PC-3 (cell line): ENCODE measurements at regions not wholly inside any gene's neighbourhood (a gene's known extent, or its start where the extent isn't known, plus 50 kb on each side); places are given as distances from the start of the nearest gene placed in this dataset.

Experiments used
- ATAC-seq: fragments of 200-7000 bp; cut with Tn5 transposase; 2 replicates; pipeline ENCODE4 v1.9.1; 2020; ENCODE audit warnings: mild to moderate bottlenecking, moderate library complexity
- BruUV-seq: library from RNA; stranded (reverse); fragments of 400-500 nt; replicated peaks from 2 replicates; lab custom pipeline; 2021; lab: Mats Ljungman, UMichigan
- CTCF ChIA-PET: fragments of 300-600 bp; sonication (Branson Sonifier 250); formaldehyde crosslinking; loops from one replicate; lab custom pipeline; 2022; ENCODE audit warnings: antibody characterized with exemption; lab: Charles Lee
- POLR2A ChIA-PET: fragments of 300-600 bp; sonication (Branson Sonifier 250); formaldehyde crosslinking; loops from one replicate; lab custom pipeline; 2022; ENCODE audit warnings: antibody characterized with exemption; ENCODE audit not compliant: unreplicated experiment; lab: Charles Lee
- DNase-seq: peaks from one replicate; pipeline ENCODE4 v3.0.0-alpha.2; 2015
- H2AFZ ChIP-seq: fragments of 300-600 bp; sonication (generic); 2 replicates; pipeline ENCODE4 v1.6.0; 2016; ENCODE audit warnings: antibody characterized with exemption, low read length
- H3F3A ChIP-seq: fragments of 300-600 bp; sonication (generic); one replicate; pipeline ENCODE4 v1.6.0; 2017; ENCODE audit warnings: antibody characterized with exemption, low read length, control low read depth, mild to moderate bottlenecking; ENCODE audit not compliant: unreplicated experiment
- H3K27ac ChIP-seq: fragments of 300-600 bp; sonication (generic); 2 replicates; pipeline ENCODE4 v1.5.1; 2016; ENCODE audit warnings: mild to moderate bottlenecking, low read length
- H3K27me3 ChIP-seq: fragments of 300-600 bp; sonication (generic); 2 replicates; pipeline ENCODE4 v1.6.1; 2016; ENCODE audit warnings: low read length, mixed read lengths
- H3K36me3 ChIP-seq: fragments of 300-600 bp; sonication (generic); 2 replicates; pipeline ENCODE4 v1.6.1; 2016; ENCODE audit warnings: low read depth, mixed run types, low read length, mixed read lengths
- H3K4me1 ChIP-seq: fragments of 300-600 bp; sonication (generic); 2 replicates; pipeline ENCODE4 v1.5.1; 2016; ENCODE audit warnings: low read length; ENCODE audit not compliant: insufficient read depth
- H3K4me2 ChIP-seq: fragments of 300-600 bp; sonication (generic); 2 replicates; pipeline ENCODE4 v1.6.0; 2016; ENCODE audit warnings: low read length
- H3K4me3 ChIP-seq: fragments of 300-600 bp; sonication (generic); 2 replicates; pipeline ENCODE4 v1.5.1; 2016; ENCODE audit warnings: mild to moderate bottlenecking, low read length, mixed read lengths
- H3K79me2 ChIP-seq: fragments of 300-600 bp; sonication (generic); 2 replicates; pipeline ENCODE4 v1.6.1; 2017; ENCODE audit warnings: low read length, mixed read lengths
- H3K9ac ChIP-seq: fragments of 300-600 bp; sonication (generic); 2 replicates; pipeline ENCODE4 v1.6.0; 2016; ENCODE audit warnings: mild to moderate bottlenecking, low read length
- H3K9me2 ChIP-seq: fragments of 300-600 bp; sonication (generic); replicated peaks from 2 replicates; pipeline ENCODE4 v1.6.1; 2016; ENCODE audit warnings: mixed run types, low read length, mixed read lengths
- H3K9me3 ChIP-seq: fragments of 300-600 bp; sonication (generic); 2 replicates; pipeline ENCODE4 v1.6.1; 2016; ENCODE audit warnings: low read length, mixed read lengths
- H4K20me1 ChIP-seq: fragments of 300-600 bp; sonication (generic); 2 replicates; pipeline ENCODE4 v1.6.1; 2016; ENCODE audit warnings: low read length, mixed read lengths
- CTCF ChIP-seq: fragments of 300-600 bp; sonication (generic); conservative IDR thresholded peaks from 2 replicates; pipeline ENCODE4 v1.5.1; 2017; ENCODE audit warnings: antibody characterized with exemption, low read depth, mild to moderate bottlenecking, low read length
- EZH2 ChIP-seq: fragments of 300-600 bp; sonication (generic); IDR thresholded peaks from one replicate; pipeline ENCODE4 v1.6.1; 2017; ENCODE audit warnings: antibody characterized with exemption, mild to moderate bottlenecking, low read length; ENCODE audit not compliant: unreplicated experiment
- EZH2phosphoT487 ChIP-seq: fragments of 300-600 bp; sonication (generic); IDR thresholded peaks from 2 replicates; pipeline ENCODE4 v1.6.1; 2018; ENCODE audit warnings: mild to moderate bottlenecking, antibody characterized with exemption, low read length, borderline replicate concordance
- intact Hi-C: fragments of 100-400 bp; cut with micrococcal nuclease; formaldehyde crosslinking; loops from 2 replicates; pipeline ENCODE4 v1.9.0; 2023

GRCh38 chr4:89562746-89563145, 255.1 kb upstream of the GPRIN3 start:
- no TSS peak for BruUV-seq
- Histone ChIP-seq H4K20me1 (no peaks in the 10 kb centered on the region), H3K36me3 (no peaks in the 10 kb centered on the region), H2AFZ (no peak overlapping the region), H3K4me1 (no peaks in the 10 kb centered on the region), H3F3A (no peaks in the 10 kb centered on the region), H3K4me2 (no peak overlapping the region), H3K9ac (no peak overlapping the region), H3K9me3 (no peaks in the 10 kb centered on the region), H3K79me2 (no peaks in the 10 kb centered on the region), H3K4me3 (no peak overlapping the region), H3K27me3 (no peaks in the 10 kb centered on the region; the same call in 1 of the 2 replicates), H3K9me2 (no peaks in the 10 kb centered on the region), H3K27ac (no peak overlapping the region)
- DNase-seq (peak; percentile 31), ATAC-seq (no peak)
- POLR2A ChIA-PET = no interaction called here
- intact Hi-C loops = no loop called here
- TF ChIP-seq EZH2 (no peak), CTCF (no peak), EZH2phosphoT487 (no peak)
- CTCF ChIA-PET = no interaction called here

- Histone ChIP-seq H3F3A (no peaks in the 10 kb centered on the region), H3K27ac (no peak overlapping the region), H3K9me3 (no peaks in the 10 kb centered on the region), H3K27me3 (no peaks in the 10 kb centered on the region), H3K79me2 (no peaks in the 10 kb centered on the region), H3K36me3 (no peaks in the 10 kb centered on the region), H4K20me1 (no peaks in the 10 kb centered on the region), H3K9me2 (no peaks in the 10 kb centered on the region), H3K4me3 (no peak overlapping the region), H2AFZ (no peak overlapping the region), H3K4me2 (no peak overlapping the region), H3K4me1 (no peaks in the 10 kb centered on the region), H3K9ac (no peak overlapping the region)
- ChIA-PET POLR2A (no interaction called here), CTCF (no interaction called here)
- no TSS peak for BruUV-seq
- TF ChIP-seq EZH2phosphoT487 (no peak), EZH2 (no peak), CTCF (no peak)
- ATAC-seq (no peak), DNase-seq (no peak)
- intact Hi-C loops = no loop called here
These were observed 253.4 kb upstream of the GPRIN3 start for GRCh38 chr4:89561048-89561447.

- no peak for ATAC-seq
- no peak overlapping the region for H3K27ac ChIP-seq
- peak; percentile 14 for DNase-seq
- H3K9me3 ChIP-seq = no peaks in the 10 kb centered on the region
- no peaks in the 10 kb centered on the region for H3K27me3 ChIP-seq
- no peaks in the 10 kb centered on the region for H3K36me3 ChIP-seq
- no peaks in the 10 kb centered on the region for H4K20me1 ChIP-seq
- H3K79me2 ChIP-seq = no peaks in the 10 kb centered on the region
- CTCF ChIA-PET = interaction anchor here (0.6 kb wide), 1 partner anchor 60 kb away, joined by 3 read pairs; no protein-coding TSS in a partner anchor
- no peaks in the 10 kb centered on the region for H3K4me1 ChIP-seq
- no peaks in the 10 kb centered on the region for H3K9me2 ChIP-seq
- no peak overlapping the region for H2AFZ ChIP-seq
- POLR2A ChIA-PET = no interaction called here
- no peak overlapping the region for H3K4me3 ChIP-seq
- H3K4me2 ChIP-seq = no peak overlapping the region
- no peak overlapping the region for H3K9ac ChIP-seq
- no TSS peak for BruUV-seq
- no peaks in the 10 kb centered on the region for H3F3A ChIP-seq
- TF ChIP-seq EZH2phosphoT487 = no peak
- peak; percentile 42 for TF ChIP-seq CTCF
- intact Hi-C loops = no loop called here
These were observed 250.5 kb upstream of the GPRIN3 start for GRCh38 chr4:89558147-89558546.
